Dermis microvascular lymphatic vessel endothelial cell (primary cell): ENCODE measurements at regions not wholly inside any gene's neighbourhood (a gene's known extent, or its start where the extent isn't known, plus 50 kb on each side); places are given as distances from the start of the nearest gene placed in this dataset.
"Not testable (repeated sequence)": the region's sequence is repeated elsewhere in the genome, so short reads cannot be mapped to it uniquely, and the experiment has no call there.

Experiments
- DNase-seq, 2 donors: peaks; one replicate each; pipeline versions ENCODE4 v3.0.0 to v3.0.0-alpha.2; 2010; ENCODE audit warnings: low read depth in 2 of 2

DNA sequence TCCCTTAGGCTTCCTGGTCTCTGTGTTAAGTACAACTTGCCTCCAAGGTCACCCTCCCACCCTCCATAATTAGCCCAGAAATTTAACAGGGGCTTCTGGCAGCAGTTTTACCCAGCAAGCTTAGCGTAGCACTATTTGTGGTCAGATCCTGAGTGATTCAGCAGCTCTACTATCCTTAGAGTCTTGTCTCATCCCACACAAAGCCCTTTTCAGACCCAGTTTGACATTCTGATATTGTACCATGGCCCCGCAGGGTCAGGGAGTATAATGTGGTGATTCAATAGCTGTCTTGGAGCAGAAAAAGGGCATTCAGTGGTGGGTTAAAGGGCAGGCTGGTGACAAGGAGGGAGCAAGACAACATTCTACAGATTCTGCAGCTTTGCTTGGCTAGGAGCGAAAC lies 153.8 kb upstream of the DDHD1 start:
- no peak for DNase-seq

DNA sequence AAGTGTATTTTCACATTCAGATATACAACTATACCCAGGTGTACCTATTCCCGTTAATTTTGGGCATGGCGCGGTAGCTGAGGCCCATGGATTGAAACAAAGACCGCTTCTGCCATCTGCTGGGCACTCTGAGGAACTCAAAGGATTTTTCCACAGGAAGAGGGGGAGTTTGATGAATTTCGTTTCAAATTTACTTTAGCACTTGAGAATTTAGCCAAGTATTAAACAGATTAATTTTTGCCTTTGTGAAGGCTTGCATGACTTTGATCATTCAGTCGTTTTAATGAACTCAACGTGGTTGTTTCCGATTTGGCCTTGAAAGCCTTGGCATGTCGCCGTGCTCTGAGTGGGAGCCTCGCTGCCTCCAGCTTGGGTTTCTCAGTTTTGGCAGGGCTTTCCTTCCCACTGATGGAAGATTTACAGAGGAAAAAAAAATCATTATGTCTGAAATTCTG lies 153.2 kb upstream of the DDHD1 start:
- DNase-seq, result peak; percentile 40 to 61

DNA sequence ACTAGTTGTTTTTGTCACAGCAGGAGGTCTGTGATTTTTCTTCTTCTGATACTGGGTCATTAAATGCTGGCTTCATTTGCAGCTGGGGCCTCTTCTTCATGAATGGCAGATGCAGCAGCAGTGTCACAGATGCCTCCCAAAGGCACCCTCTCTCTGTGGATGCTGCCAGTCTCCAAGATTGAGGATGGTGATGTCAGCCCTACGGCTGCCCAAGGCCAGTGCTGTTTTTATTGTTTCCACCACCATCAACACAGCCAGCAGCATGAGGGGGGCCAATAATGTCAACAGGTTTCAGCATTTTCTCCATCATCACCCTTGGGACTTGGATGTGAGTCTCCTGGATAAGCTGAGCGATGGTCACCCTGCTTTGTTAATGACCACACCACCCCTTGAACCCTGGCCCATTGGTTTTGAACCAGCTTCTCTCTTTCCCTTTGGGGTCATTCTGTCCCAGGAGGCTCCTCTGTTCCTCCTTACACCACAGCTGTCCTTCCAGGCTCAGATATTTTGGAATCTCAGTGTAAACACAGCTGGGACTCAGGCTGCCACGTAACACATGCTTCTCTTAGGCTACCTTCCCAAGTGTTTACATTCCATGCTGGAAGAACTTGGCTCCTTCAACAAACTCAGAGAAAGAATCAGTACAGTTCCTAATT lies 151.7 kb upstream of the DDHD1 start:
- DNase-seq, result no peak

DNA sequence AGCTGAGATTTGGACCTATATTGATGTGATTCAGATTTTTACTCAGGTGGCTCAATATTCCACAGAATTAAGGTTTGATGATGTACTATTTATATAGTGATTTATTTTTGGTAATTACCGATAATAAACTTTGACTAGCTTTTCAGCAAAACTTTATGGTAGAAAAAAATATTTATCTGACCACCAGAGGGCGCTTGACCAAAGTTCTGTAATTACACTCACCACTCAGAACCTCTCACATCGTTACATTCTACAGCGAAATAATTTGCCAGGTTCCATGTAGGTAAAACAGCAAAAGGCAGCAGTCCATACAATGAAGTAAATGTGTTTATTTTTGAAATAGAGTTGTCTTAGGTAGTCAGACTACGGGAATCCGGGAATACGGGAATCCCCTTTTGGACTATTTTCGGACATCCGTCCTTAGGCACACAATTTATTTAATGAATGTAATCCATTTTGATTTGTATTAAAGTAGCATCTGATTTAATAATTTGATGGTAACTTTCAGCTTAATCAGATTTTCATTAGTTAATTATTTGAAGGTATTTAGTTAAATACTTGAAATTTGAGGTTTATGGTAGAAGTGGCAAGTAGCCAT lies 143.0 kb upstream of the DDHD1 start:
- peak; percentile 30 to 63 for DNase-seq

DNA sequence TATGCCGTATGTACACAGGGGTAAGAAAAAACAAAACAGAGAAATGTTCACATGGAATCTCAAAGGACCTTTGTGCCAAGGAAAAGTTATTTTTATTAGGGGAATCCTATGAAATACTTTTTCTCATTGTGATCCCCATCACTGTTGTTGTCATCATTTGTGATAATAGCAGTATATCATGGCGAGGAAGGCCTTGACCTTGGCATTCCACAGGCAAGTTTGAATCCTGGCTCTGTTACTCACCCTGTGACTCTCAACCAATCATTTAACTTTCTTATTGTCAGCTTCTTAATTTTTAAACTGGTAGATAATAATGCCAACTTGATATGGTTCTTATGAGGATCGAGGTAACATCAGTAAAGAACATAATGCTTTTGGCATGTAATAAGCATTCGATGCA lies 142.2 kb upstream of the DDHD1 start:
- no peak for DNase-seq

DNA sequence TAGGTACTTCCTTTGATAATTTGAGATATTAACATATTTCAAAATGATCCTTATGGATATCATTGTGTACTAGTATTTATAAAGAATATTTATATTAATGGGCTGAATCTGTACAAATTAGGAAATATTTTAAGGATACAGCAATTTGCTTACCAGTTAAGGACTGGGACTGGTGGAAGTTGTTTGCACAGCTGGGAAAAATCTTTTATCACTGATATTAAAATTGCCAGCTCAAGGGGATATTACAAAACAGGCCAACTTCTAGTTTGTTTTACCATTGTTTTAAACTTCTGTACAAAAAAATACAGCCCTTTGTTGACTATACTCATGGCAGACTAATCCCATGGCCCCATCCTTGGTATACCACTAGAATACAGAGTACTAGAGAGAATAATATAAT lies 133.2 kb upstream of the DDHD1 start:
- DNase-seq, result no peak

DNA sequence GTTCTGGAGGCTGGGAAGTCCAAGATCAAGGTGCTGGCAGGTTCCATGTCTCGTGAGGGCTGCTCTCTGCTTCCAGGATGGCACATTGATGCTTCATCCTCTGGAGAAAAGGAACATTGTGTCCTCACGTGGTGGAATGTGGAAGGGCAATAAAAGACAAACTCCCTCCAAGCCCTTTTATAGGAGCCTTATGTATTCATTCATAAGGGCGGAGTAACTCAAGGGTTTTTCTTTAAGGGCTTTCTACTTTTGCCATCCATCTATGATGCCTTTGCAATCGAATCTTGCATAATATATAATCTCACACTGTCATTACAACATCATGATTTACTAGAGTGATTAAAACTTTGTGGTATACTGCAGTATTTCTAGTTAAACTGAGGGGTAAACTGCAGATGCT lies 132.7 kb upstream of the DDHD1 start:
- DNase-seq, result no peak

DNA sequence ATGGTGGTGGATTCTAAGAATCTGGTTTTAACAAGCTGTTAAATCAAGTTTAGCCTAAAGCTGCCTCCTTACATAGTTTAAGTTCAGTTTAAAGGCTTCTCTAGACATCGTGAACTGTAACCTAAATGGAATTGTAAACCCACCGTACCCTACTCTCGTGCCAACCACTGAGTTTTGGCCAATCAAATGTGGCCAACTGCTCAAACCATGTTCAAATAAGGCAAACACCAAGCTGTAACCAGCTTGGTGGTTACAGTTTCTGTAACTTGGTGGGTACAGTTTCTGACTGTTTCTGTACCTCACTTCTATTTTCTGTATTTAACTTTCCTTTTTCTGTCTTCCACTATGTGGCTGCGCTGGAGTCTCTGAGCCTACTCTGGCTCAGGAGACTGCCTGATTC lies 131.9 kb upstream of the DDHD1 start:
- DNase-seq, result no peak

DNA sequence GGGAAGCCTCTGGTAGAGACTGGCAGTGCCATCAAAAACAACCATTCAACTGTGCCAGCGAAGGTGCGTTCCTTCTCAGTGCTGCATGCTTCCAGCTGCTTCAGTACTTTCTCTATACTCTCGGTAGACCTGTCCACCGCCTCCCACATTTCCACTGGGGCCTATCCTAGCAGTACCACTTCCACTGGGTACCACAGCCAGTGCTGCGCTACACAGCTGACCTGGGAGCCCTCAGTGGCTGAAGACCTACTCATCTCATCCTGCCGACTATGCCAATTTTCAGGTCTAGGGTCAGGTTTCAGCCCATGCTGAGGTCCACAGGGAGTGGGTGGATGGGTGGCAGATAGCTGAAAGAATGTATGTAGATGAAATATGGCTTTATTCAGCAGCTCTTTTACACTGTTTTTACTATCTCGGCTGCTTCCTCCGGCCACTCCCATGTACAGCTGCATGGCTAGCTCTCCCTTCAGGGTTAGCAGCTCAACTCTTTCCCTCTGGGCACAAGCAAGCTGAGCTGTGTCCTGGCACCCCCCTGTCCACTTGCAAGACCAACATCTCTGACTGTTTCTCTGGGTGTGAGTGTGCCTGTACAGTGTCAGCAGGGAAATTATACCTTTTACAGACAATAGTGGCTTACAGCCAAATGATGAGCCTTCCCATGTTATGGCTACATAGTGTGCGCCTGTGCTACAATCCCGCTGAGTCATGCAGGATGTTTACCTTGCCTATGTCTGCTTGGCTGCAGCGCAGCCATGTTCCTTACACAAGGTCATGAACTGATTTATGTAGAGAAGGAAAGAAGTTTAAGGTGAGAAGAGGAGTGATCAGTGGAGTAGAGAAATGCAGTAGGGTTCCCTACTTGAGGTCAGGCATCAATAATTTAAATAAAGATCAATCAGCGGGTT lies 125.7 kb upstream of the DDHD1 start:
- DNase-seq, result peak; percentile 94 to 95

DNA sequence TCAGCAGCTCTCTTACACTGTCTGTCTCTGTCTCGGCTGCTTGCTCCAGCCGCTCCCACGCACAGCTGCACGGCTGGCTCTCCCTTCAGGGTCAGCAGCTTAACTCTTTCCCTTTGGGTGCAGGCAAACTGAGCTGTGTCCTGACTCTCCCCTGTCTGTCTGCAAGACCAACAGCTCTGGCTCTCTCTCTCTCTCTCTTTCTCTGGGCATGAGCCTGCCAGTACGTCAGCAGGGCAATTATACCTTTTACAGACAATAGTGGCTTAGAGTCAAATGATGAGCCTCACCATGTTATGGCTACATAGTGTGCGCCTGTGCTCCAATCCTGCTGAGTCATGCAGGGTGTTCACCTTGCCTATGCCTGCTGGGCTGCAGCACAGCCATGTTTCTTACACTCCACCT lies 120.5 kb upstream of the DDHD1 start:
- DNase-seq, result peak in 1 of 2 donors; percentile 25

DNA sequence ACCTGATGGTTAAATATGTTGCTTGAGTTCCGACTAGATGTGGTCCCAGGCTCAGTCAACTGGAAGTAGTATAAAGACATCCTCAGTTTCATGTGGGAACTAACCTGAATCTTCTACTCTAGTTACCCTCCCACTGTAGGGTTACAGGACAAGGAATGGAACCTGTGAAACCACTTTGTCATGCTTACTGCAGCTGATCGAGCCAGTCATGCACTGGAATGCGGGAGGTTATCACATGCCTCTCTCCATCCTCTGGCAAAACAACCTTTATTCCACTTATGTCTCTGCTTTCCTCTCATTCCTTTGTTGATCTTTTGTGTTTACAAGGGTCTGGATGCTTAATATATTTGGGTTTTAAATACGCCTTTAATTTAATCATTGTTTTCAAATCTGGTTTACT lies 111.9 kb upstream of the DDHD1 start:
- DNase-seq, result no peak

DNA sequence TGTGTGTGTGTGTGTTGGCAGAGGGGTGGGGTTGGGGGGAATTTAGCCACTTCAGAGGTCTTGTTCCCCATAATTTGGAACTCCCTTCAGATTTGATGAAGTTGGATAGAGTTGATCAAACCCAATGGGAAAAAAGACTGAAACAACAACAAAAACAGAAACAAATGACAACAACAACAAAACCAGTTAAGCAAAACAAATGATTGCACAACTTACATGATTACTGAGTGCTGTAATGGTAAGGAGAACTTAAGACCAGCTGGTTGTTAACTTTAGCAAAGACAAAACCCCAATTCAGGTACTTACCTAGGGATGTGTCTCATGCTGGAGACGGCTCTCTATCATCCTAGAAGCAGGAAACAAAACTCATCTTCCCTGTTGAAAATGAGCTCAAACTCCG lies 107.8 kb upstream of the DDHD1 start:
- no peak for DNase-seq

DNA sequence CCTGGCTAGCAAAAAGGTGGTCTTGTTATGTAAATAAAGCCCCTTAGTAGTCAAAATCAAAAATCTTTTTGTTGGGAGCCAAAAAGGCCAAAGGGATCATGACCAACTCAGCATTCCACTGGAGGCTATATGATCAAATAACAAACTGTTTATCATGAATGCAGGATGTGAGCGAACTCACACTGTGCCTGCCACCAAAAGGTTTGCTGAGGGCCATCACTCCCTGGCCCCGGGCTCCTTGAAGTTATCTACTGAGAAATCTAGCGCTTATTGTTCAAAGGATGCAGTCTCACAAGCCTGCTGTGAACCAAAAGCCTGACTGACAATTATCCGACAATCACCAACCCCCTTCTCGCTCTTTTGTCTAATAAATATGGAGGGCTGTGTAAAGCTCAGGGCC lies 107.2 kb upstream of the DDHD1 start:
- no peak for DNase-seq

DNA sequence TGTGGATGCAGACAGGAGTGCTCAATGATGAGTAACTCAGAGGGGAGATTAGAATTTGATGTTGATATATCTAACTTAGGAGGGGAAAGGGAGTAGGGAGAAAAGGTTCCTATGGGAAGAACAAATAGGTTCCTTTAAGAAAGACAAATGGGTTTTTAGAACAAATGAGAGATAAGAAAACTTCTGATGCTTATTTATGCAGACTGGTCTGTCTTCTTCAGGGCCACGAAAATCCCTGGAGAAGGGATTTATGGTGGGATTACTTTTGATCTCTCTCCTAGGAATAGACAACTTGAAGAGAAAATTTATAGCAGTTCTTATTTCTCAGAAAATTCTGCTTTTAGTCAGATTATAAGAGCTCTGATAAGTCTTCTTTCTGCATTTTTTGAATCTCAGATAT lies 99.0 kb upstream of the DDHD1 start:
- no peak for DNase-seq

DNA sequence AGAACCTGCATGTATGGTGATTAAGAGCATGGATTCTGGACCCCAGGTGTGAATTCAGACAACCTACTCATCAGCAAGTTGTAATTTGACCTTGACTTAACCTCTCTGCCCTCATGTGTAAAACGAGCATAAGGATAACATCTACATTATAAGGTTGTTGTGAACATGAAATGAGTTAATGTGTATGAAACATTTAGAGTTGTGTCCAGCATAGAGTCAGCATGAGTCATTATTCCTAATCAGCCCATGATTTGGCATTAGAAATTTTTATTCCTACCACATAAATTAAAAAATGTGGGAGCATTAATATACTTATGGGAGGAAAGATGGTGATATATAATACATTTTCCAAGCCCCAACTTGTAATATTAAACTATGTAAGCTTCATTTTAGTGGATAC lies 95.9 kb upstream of the DDHD1 start:
- DNase-seq, result no peak

DNA sequence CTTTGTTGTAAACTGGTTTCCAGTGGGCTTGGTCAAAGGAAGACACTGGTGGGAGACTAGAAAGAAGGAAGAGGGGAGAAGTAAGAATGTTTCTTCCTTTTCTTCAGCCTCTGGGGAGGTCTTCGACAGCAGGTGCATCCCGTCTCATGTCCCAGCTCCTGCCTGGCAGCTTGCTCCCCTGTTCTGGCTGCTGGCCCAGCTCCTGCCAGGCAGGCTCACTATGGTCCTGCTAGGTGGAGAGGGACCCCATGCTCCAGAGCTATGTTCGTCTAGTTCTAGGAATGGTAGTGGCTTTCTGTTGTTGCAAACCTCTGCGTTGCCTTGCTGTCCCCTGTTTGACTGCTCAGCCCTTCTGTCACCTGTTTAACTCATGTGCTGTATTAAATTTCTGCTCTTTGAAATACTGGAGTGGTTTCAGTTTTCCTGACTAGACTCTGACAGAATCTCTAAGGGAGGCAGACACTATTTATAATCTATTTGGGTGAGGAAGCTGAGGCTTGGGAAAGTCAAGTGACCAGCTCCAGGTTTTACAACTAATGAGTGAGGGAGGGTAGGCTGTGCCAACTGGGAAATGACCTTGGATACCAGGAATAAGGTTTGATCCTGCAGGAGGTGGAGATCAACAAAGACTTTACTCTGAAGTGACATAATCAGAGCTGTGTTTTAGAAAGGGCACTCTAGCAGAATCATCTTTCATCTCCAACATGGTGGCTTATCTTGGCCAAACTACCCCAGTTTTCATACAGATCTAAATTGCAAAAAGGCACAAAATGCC lies 94.7 kb upstream of the DDHD1 start:
- DNase-seq, result peak in 1 of 2 donors; percentile 11

DNA sequence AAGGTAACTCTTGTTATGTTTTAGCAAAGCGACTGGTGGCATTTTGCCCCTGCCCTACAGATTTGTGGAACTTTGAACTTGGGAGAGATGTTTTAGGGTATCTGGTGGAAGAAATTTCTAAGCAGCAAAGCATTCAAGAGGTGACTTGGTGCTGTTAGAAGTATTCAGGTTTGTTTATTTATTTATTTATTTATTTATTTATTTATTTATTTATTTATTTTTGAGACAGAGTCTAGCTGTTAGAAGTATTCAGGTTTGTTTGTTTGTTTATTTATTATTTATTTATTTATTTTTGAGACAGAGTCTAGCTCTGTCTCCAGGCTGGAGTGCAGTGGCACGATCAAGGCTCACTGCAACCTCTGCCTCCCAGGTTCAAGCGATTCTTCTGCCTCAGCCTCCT lies 89.8 kb upstream of the DDHD1 start:
- not testable (repeated sequence) for DNase-seq

DNA sequence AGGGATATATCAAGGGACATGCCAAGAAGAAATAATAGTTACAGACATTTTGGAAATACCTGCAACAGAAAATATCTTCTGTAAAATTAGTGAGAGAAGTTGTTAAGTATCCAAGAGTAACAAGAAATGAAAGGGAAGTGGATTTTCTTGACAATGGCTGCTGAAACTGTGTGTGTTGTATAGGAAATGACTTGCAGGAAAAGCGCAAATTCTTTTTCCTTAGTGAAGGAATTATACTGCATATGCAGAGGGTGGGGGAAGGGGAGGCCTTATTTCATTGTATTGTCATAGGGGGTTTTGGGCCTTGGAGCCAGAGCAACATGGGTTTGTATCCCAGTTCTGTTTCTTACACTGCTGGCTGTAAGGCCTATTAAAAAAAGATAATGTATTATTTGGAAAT lies 84.4 kb upstream of the DDHD1 start:
- DNase-seq, result peak; percentile 20 to 75

DNA sequence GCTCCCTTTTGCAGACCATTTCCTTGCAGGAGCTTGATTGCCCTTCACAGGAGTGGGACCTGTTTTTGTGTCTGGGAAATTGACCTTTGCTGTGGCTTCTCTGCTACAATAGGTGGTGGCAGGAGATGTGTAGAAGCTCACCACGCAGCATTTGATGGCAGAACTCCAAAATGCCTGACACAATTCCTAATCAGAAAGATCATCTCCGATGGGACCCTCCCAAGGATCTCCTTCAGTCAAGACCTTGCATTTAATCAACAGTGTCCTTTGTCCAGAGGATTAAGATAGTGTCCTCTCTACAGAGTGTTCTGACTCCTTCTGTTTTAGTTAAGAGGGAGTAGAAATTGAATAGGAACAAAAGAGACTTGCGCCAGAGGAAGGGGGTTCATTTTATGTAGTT lies 83.6 kb upstream of the DDHD1 start:
- peak in 1 of 2 donors; percentile 5 for DNase-seq

DNA sequence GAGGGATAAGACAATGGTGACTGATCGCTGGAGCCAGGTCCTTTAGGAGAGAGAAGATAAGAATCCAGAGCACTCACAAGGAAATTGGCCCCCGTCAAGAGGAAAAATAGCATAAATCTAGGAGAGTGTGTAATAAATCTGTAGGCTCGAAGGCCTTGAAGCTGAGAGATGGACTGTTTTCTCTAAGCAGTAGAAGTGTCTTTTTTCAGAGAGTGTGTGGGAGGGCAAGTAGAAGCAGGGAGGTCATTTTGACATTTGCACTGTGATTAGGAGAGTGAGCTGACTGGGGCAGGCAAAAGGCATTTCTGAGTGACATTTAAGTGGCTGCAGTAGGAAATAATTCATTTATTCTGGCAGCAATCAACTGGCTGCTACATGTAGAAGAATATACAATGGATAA lies 78.0 kb upstream of the DDHD1 start:
- no peak for DNase-seq

DNA sequence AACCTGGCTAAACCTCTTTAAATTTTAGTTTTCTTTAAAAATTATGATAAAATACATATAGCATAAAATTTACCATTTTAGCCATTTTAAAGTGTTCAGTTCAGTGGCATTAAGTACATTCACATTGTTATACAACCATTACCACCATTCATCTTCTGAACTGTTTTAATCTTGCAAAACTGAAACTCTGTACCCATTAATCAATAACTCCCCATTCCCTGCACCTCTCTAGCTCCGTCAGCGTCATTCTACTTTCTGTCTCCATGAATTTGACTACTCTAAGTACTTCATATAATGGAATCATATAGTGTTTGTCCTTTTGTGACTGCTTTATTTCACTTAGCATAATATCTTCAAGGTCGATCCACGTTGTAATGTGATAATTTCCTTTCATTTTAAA lies 75.8 kb upstream of the DDHD1 start:
- no peak for DNase-seq

DNA sequence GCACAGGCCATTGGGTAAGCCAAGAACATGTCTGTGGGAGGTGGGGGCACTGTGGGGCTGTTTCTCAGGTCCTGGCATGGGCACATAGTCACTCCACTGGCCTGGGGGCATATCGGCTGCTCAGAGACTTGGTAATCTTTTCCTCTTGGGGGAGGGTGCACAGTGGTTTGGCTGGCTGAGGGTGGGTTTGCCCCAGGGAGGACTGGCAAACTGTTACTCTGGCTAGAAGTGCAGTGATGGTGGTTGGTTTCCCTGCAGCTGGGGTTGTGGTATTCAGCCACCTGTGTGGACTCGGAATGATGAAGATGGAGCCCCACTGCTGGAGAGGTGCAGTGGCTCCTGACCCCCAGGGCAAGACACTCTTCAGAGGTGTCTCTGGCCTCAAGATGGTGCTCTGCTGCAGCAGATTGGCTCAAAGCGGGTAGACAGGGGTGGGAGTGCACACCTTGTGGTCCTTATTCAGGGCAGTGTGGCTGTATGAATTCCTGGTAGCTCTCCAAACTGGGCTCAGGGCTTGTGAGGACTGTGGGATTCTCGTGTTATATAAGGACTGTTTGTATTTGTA lies 74.1 kb upstream of the DDHD1 start:
- no peak for DNase-seq
